22Rv1 (cell line): ENCODE measurements at regions not wholly inside any gene's neighbourhood (a gene's known extent, or its start where the extent isn't known, plus 50 kb on each side); places are given as distances from the start of the nearest gene placed in this dataset.

Experiments
- CTCF ChIP-seq: fragments of 450-650 bp; IDR thresholded peaks from 2 replicates; pipeline ENCODE4 v1.5.1; 2017; ENCODE audit warnings: mild to moderate bottlenecking
- ZFX ChIP-seq: fragments of 450-650 bp; IDR thresholded peaks from 2 replicates; pipeline ENCODE4 v1.6.1; 2017; ENCODE audit warnings: antibody characterized with exemption, borderline replicate concordance

GRCh38 chr6:8574311-8574710, 139.0 kb upstream of the SLC35B3 start:
- TF ChIP-seq CTCF (no peak), ZFX (no peak)
